Activated CD8-positive, alpha-beta memory T cell treated with anti-CD3 and anti-CD28 coated beads for 36 hours (primary cell): ENCODE measurements at regions not wholly inside any gene's neighbourhood (a gene's known extent, or its start where the extent isn't known, plus 50 kb on each side); places are given as distances from the start of the nearest gene placed in this dataset.

Source experiments
- CTCF ChIA-PET: fragments of 350-600 bp; sonication (Branson Sonifier 250); formaldehyde crosslinking; loops from one replicate; lab custom pipeline; 2021; ENCODE audit warnings: antibody characterized with exemption; lab: Charles Lee
- POLR2A ChIA-PET: fragments of 350-600 bp; sonication (Branson Sonifier 250); formaldehyde crosslinking; loops from one replicate; lab custom pipeline; 2021; ENCODE audit warnings: antibody characterized with exemption; lab: Charles Lee

- CTCF ChIA-PET: no interaction called here
- POLR2A ChIA-PET: no interaction called here
Measured at GRCh38 chr11:38266691-38267090, 1668.7 kb upstream of the RAG2 start.

GRCh38 chr11:38256436-38256835, 1658.4 kb upstream of the RAG2 start:
- CTCF ChIA-PET: no interaction called here

GRCh38 chr11:38254913-38255312, 1656.9 kb upstream of the RAG2 start:
- POLR2A ChIA-PET: no interaction called here
- CTCF ChIA-PET: no interaction called here

More at GRCh38 chr11:38256436-38256835, 1658.4 kb upstream of the RAG2 start:
- POLR2A ChIA-PET: no interaction called here

GRCh38 chr11:38252620-38253019, 1654.6 kb upstream of the RAG2 start:
- CTCF ChIA-PET: no interaction called here
- POLR2A ChIA-PET: no interaction called here

GRCh38 chr11:38246451-38246850, 1648.4 kb upstream of the RAG2 start:
- POLR2A ChIA-PET: no interaction called here
- CTCF ChIA-PET: no interaction called here

GRCh38 chr11:38226684-38227083, 1628.6 kb upstream of the RAG2 start:
- CTCF ChIA-PET: no interaction called here
- POLR2A ChIA-PET: no interaction called here

GRCh38 chr11:38221295-38221694, 1623.3 kb upstream of the RAG2 start:
- CTCF ChIA-PET: no interaction called here
- POLR2A ChIA-PET: no interaction called here

GRCh38 chr11:38219636-38220035, 1621.6 kb upstream of the RAG2 start:
- POLR2A ChIA-PET: no interaction called here
- CTCF ChIA-PET: no interaction called here

GRCh38 chr11:38208951-38209350, 1610.9 kb upstream of the RAG2 start:
- POLR2A ChIA-PET: no interaction called here
- CTCF ChIA-PET: no interaction called here

- ChIA-PET POLR2A (no interaction called here), CTCF (no interaction called here)
Measured at GRCh38 chr11:38206663-38207062, 1608.6 kb upstream of the RAG2 start.

GRCh38 chr11:38191101-38191500, 1593.1 kb upstream of the RAG2 start:
- CTCF ChIA-PET: no interaction called here
- POLR2A ChIA-PET: no interaction called here

- POLR2A ChIA-PET: no interaction called here
- CTCF ChIA-PET: no interaction called here
Measured at GRCh38 chr11:38182126-38182866, 1584.3 kb upstream of the RAG2 start.

- ChIA-PET CTCF (no interaction called here), POLR2A (no interaction called here)
Measured at GRCh38 chr11:38176686-38177322, 1578.8 kb upstream of the RAG2 start.

- ChIA-PET CTCF (no interaction called here), POLR2A (no interaction called here)
Measured at GRCh38 chr11:38173676-38174075, 1575.6 kb upstream of the RAG2 start.

GRCh38 chr11:38169286-38169685, 1571.2 kb upstream of the RAG2 start:
- ChIA-PET POLR2A (no interaction called here), CTCF (no interaction called here)

- POLR2A ChIA-PET: no interaction called here
- CTCF ChIA-PET: no interaction called here
Measured at GRCh38 chr11:38163526-38163925, 1565.5 kb upstream of the RAG2 start.

GRCh38 chr11:38160433-38160832, 1562.4 kb upstream of the RAG2 start:
- ChIA-PET CTCF (no interaction called here), POLR2A (no interaction called here)

- ChIA-PET POLR2A (no interaction called here), CTCF (no interaction called here)
Measured at GRCh38 chr11:38159038-38159437, 1561.0 kb upstream of the RAG2 start.

GRCh38 chr11:38156495-38157146, 1558.6 kb upstream of the RAG2 start:
- CTCF ChIA-PET: no interaction called here
- POLR2A ChIA-PET: no interaction called here

GRCh38 chr11:38155856-38156255, 1557.8 kb upstream of the RAG2 start:
- CTCF ChIA-PET: no interaction called here
- POLR2A ChIA-PET: no interaction called here

- CTCF ChIA-PET: no interaction called here
- POLR2A ChIA-PET: no interaction called here
Measured at GRCh38 chr11:38153985-38154384, 1555.9 kb upstream of the RAG2 start.
